ENCODE measurements at regions not wholly inside any gene's neighbourhood (a gene's known extent, or its start where the extent isn't known, plus 50 kb on each side); places are given as distances from the start of the nearest gene placed in this dataset.

- TF ChIP-seq BRCA1 (CRISPR knock-in tag; IDR thresholded peaks at IDR 0.05) = no peak
- no peak for TF ChIP-seq ZNF747 (CRISPR knock-in tag; IDR thresholded peaks at IDR 0.05; ENCODE audit: borderline replicate concordance)
- TF ChIP-seq CCDC6 (CRISPR knock-in tag; IDR thresholded peaks at IDR 0.05) = no peak
- no peak for TF ChIP-seq NFE2L2 (IDR thresholded peaks at IDR 0.05; ENCODE audit: low read length)
- TF ChIP-seq ZNF639 (CRISPR knock-in tag; conservative IDR thresholded peaks at IDR 0.05) = no peak
- TF ChIP-seq ZNF792 (CRISPR knock-in tag; IDR thresholded peaks at IDR 0.05) = no peak
- TF ChIP-seq ZNF530 (CRISPR knock-in tag; IDR thresholded peaks at IDR 0.05; ENCODE audit: low read depth) = no peak
- TF ChIP-seq SYNCRIP (IDR thresholded peaks at IDR 0.05; ENCODE audit: insufficient read depth, low read depth, low read length) = no peak
- TF ChIP-seq REPIN1 (CRISPR knock-in tag; IDR thresholded peaks at IDR 0.05; ENCODE audit: borderline replicate concordance, low read depth) = no peak
- no peak for TF ChIP-seq ZFX (CRISPR knock-in tag; IDR thresholded peaks at IDR 0.05; ENCODE audit: low read depth)
- TF ChIP-seq CTCF (CRISPR knock-in tag; IDR thresholded peaks at IDR 0.05) = no peak
- no peak for TF ChIP-seq MXI1 (IDR thresholded peaks at IDR 0.05; ENCODE audit: borderline replicate concordance, low read depth, low read length)
Observed at GRCh38 chr17:78301821-78302213, 58.1 kb downstream of the SOCS3 start.
